Glutamatergic neuron (in vitro differentiated cells): ENCODE measurements at regions not wholly inside any gene's neighbourhood (a gene's known extent, or its start where the extent isn't known, plus 50 kb on each side); places are given as distances from the start of the nearest gene placed in this dataset.

Experiments used
- DNase-seq: peaks from one replicate; pipeline ENCODE4 v3.0.0; 2022
- H3K27ac Mint-ChIP-seq: one replicate; pipeline ENCODE4 v1.8.0; 2020; ENCODE audit warnings: mild to moderate bottlenecking, mixed read lengths, inconsistent platforms; ENCODE audit not compliant: unreplicated experiment
- H3K27me3 Mint-ChIP-seq: one replicate; pipeline ENCODE4 v1.8.0; 2020; ENCODE audit warnings: mild to moderate bottlenecking, moderate library complexity, mixed read lengths, inconsistent platforms; ENCODE audit not compliant: unreplicated experiment
- H3K36me3 Mint-ChIP-seq: one replicate; pipeline ENCODE4 v1.8.0; 2020; ENCODE audit warnings: mild to moderate bottlenecking, mixed read lengths, inconsistent platforms; ENCODE audit not compliant: unreplicated experiment
- H3K4me1 Mint-ChIP-seq: one replicate; pipeline ENCODE4 v1.8.0; 2020; ENCODE audit warnings: mild to moderate bottlenecking, low read depth, mixed read lengths, inconsistent platforms; ENCODE audit not compliant: unreplicated experiment
- H3K4me3 Mint-ChIP-seq: one replicate; pipeline ENCODE4 v1.8.0; 2020; ENCODE audit warnings: mild to moderate bottlenecking, mixed read lengths, inconsistent platforms; ENCODE audit not compliant: unreplicated experiment
- H3K9me3 Mint-ChIP-seq: one replicate; pipeline ENCODE4 v1.8.0; 2020; ENCODE audit warnings: mild to moderate bottlenecking, moderate library complexity, mixed read lengths, inconsistent platforms; ENCODE audit not compliant: unreplicated experiment
- TF ChIP-seq, protein P1 (sequence below): fragments of 200-600 bp; sonication (generic); IDR thresholded peaks from one replicate; pipeline ENCODE4 v1.5.0; 2021; ENCODE audit not compliant: partially characterized antibody, unreplicated experiment

DNA sequence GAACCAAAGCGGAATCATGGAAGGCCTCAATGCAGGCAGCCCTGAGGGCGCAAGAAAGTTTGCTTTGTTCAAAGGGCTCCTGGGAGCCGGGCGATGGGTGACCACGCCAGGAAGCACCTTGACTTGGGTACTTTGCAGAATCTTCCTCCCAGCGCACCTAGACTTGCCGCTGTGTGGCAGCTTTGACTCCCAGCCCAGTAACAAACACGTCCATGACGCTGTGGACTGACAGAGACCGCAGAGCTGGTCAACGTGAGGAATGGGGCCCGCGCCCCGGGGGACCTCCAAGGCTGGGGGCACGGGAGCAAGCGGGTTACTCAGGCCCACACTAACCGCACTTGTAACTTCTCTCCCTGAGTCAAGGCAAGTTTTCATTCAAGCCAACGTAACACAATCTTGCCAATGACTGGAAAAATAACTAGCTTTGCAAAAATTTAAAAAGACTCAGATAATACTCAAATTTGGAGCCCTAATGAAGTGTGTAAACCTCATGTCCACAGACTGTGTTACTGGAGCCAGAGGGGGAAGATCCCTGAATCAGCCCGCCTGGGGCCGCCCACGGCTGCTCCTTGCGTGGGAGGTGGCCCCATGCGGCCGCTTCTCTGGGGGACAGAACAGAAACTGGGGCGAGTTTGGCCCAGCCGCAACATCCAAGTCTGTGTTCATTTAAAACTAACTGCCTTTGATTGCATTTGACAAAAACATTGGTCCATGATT is 130.8 kb downstream of the DNAJB6 start:
- no peak for DNase-seq
- peaks cover 16% of the 10 kb centered on the region for H3K4me1 Mint-ChIP-seq
- H3K9me3 Mint-ChIP-seq, result peaks cover 3% of the 10 kb centered on the region
- H3K36me3 Mint-ChIP-seq, result peaks cover 2% of the 10 kb centered on the region
- TF ChIP-seq, protein P1, sequence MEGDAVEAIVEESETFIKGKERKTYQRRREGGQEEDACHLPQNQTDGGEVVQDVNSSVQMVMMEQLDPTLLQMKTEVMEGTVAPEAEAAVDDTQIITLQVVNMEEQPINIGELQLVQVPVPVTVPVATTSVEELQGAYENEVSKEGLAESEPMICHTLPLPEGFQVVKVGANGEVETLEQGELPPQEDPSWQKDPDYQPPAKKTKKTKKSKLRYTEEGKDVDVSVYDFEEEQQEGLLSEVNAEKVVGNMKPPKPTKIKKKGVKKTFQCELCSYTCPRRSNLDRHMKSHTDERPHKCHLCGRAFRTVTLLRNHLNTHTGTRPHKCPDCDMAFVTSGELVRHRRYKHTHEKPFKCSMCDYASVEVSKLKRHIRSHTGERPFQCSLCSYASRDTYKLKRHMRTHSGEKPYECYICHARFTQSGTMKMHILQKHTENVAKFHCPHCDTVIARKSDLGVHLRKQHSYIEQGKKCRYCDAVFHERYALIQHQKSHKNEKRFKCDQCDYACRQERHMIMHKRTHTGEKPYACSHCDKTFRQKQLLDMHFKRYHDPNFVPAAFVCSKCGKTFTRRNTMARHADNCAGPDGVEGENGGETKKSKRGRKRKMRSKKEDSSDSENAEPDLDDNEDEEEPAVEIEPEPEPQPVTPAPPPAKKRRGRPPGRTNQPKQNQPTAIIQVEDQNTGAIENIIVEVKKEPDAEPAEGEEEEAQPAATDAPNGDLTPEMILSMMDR, result no peak
- peaks cover 4% of the 10 kb centered on the region for H3K27me3 Mint-ChIP-seq
- no peak overlapping the region for H3K27ac Mint-ChIP-seq
- no peak overlapping the region for H3K4me3 Mint-ChIP-seq

DNA sequence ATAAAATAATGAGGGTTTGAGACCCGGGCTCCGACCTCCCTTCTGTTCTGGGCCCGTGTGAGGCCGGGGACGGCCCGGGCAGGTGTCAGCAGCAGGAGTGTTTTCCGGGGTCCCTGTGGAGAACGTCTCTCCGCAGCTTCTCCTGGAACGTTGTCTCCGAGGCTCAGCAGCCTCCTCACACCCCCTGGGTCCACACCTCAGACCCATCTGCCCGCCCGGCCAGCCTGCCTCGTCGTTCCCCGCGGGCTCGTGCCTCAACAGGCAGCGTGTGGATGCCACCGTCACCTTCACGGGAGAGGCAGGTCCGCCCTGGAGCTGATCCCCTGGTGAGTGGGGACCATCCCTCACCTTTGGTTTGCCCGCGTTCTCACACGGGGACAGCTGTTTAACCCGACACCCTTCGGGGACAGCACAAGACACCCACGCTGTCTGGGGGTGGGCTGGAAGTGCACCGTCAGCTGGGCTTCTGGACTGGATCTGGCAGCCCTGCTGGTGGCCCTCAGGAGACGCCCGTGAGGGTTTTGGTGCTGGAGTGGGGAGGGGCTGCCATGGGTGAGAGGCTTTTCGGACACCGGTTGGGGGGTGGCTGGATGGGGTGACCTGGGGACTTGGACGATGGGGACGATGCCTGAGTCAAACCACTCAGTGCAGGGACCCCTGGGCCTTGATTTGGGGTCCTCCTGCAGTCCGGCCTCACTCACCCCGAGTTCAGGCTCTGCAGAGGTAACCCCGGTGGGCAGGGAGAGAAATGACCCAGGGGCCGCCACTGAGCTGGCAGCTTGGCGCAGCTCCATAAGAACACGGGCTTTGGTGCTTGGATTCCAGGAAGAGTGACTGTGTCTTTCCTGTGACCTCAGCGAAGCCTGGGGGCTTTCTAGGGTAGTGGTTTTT is 131.7 kb downstream of the DNAJB6 start:
- Mint-ChIP-seq H3K4me3 (no peak overlapping the region), H3K9me3 (peaks cover 11% of the 10 kb centered on the region), H3K27ac (no peak overlapping the region), H3K4me1 (peaks cover 16% of the 10 kb centered on the region), H3K27me3 (peaks cover 7% of the 10 kb centered on the region), H3K36me3 (peaks cover 10% of the 10 kb centered on the region)
- DNase-seq, result no peak
- TF ChIP-seq, protein P1, result no peak

DNA sequence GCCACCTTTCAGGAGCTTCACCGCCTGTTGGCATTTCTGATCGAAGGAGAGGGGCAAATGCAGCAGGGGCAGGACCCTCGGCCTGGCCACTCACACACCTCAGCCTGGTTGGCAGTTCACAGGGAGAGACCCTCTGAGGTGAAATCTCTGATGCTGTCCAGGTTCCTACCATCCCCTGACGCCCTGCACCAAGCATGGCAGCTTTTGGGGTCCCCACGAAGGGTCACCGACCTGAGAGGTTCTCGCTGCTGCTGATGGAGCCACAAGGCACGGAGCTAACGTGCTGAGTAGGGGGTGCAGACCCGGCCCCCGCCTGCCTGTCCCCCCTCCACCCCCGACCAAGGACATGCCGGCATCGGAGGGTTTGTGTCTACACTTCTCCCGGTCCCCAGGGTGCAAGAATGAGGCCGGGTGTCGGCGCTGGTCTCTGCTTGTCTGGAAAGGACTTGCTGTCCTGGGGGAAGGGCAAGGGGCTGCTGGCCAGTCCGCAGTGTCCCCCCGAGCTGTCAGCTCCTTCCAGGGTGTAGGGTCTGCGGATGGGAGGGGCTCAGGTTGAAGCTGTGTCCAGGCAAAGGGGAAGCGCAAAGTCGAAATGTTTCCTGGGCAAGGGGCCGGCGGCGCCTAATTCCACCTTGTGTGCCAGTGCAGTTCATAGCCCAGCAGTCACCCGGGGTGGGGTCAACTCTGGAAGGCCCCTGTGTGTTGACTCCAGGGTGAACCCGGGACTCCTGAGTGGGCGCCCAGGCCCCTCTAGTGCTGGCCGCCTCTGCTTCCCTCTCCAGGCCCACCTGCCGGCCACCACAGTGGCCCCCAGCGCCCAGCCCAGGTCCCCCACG is 132.6 kb downstream of the DNAJB6 start:
- H3K9me3 Mint-ChIP-seq, result peaks cover 15% of the 10 kb centered on the region
- H3K4me3 Mint-ChIP-seq, result no peak overlapping the region
- H3K27me3 Mint-ChIP-seq, result peaks cover 4% of the 10 kb centered on the region
- peaks cover 14% of the 10 kb centered on the region for H3K4me1 Mint-ChIP-seq
- no peak overlapping the region for H3K27ac Mint-ChIP-seq
- DNase-seq, result no peak
- TF ChIP-seq, protein P1, result no peak
- peaks cover 10% of the 10 kb centered on the region for H3K36me3 Mint-ChIP-seq

DNA sequence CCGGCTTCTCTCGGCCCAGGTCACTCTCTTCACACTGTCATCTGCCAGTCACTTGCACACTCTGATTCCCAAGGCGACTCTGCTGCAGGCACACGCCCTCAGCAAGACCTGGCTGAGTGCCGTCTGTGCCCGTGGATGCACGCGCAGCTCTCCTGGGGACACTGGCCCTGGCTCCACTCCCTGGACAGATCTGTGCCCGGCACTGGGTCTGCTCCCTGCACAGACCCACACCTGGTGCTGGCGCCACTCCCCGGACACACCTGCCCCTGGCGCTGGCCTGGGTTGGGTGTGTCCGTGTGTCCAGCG is 133.2 kb downstream of the DNAJB6 start:
- TF ChIP-seq, protein P1, result no peak
- peaks cover 4% of the 10 kb centered on the region for H3K27me3 Mint-ChIP-seq
- H3K4me1 Mint-ChIP-seq, result peaks cover 9% of the 10 kb centered on the region
- no peak overlapping the region for H3K27ac Mint-ChIP-seq
- H3K36me3 Mint-ChIP-seq, result peaks cover 15% of the 10 kb centered on the region
- H3K9me3 Mint-ChIP-seq, result peaks cover 15% of the 10 kb centered on the region
- no peak for DNase-seq
- no peak overlapping the region for H3K4me3 Mint-ChIP-seq
